NAMALWA (cell line): ENCODE measurements at regions not wholly inside any gene's neighbourhood (a gene's known extent, or its start where the extent isn't known, plus 50 kb on each side); places are given as distances from the start of the nearest gene placed in this dataset.

ENCODE experiments used
- DNase-seq: peaks from one replicate; pipeline ENCODE4 v3.0.0-alpha.2; 2015; ENCODE audit warnings: low spot score

DNA sequence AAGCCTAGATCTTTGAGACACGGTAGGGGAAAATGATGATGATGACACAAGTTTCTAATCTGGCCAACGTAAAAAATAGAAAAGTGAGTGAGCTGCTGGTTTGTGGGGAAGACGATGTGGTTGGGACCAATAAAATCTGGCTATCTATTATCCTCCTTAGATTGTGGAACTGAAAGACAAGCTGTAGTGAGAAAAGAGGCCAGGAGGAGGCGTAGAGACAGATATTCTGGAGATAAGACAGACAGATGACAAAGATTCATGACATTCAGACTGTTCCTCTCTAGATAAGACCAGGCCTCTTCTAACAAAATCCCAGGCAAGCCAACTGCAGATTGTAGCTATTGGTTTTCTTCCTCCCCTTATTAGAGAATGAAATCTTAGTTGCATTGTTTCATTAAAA, 376.3 kb upstream of the UBE2E3 start:
- DNase-seq = peak; percentile 60

DNA sequence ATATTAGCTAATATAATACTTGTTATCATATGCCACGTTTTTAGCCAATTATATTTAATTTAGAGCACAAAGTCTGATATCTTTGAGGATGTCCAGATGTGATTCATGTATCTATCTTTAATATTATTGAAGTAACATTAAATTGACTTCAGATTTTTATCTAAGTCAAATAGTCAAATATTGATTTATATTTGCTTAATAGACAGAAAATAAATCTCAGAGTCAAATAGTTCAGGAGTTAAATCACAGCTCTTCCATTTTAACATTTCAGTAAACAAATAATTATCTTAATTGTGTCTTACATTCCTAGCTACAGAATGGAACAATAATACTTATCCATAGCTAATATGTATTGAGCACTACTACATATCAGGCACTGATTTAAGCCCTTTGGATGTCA, 379.4 kb upstream of the UBE2E3 start:
- DNase-seq = no peak

DNA sequence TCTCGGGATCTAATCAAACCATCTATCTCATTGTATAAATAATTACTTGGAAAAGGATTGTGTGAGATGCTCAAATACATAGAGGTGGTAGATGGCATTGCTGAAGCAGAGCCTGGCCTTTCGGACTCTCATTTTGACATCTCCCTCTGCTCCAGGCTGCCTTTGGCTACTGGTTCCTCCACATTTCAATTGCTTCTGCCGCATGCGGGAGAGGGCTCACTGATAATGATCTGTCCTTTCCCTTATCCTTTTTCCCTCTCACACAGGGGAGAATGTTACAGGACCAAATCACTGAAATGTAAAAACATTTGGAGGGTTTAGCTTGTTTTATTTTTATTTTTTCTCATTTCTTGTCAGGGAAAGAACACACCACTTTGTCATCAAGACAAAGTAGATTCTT, 380.6 kb upstream of the UBE2E3 start:
- DNase-seq = no peak

DNA sequence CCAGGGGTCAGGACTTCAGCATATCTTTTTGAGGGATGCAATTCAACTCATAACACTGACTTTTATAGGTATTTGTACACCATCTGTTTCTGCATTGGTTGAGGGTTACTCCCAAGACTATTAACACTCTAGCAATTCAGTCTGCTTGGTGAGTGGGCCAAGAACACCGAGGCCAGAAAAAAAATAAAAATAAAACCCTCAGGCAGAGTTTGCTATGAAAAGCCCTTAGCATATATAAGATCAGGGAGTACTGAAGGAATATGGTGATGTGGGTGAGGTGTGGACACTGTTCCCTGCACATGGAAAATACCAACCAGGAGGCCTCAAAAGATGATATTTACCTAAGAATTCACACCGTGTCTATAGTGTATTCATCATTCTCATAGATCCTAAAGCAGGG, 383.2 kb upstream of the UBE2E3 start:
- no peak for DNase-seq

DNA sequence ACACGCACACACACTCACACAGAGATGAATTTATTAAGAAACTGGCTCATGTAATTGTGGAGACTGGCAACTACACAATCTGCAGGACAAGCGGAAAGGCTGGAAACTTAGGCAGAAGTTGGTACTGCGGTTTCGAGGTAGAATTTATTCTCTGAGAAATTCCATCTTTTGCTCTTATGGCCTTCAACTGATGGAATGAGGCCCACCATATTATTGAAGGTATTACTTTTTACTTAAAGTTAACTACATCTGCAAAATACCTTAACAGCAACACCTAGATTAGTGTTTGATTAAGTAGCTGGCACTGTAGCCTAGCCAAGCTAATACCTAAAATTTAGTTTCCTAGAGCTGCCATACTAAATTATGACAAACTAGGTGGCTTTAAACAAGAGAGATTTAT, 384.0 kb upstream of the UBE2E3 start:
- DNase-seq = no peak

DNA sequence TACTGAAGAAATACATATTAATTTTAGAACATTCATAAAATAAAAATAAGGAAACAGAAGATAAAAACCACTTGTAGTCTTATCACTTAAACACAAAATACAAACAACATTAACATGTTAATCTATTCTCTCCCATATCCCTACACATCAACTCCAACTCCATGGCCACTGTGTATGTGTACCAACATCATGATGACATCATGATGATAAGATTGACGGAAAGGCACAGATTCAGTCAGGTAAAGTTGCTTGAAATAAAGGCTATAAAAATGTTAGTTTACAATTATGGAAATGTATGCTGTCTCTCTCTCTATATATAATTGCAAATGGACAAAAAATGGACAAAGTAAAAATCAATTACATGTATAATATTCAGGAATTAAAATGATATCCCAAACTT, 388.5 kb upstream of the UBE2E3 start:
- DNase-seq = no peak

DNA sequence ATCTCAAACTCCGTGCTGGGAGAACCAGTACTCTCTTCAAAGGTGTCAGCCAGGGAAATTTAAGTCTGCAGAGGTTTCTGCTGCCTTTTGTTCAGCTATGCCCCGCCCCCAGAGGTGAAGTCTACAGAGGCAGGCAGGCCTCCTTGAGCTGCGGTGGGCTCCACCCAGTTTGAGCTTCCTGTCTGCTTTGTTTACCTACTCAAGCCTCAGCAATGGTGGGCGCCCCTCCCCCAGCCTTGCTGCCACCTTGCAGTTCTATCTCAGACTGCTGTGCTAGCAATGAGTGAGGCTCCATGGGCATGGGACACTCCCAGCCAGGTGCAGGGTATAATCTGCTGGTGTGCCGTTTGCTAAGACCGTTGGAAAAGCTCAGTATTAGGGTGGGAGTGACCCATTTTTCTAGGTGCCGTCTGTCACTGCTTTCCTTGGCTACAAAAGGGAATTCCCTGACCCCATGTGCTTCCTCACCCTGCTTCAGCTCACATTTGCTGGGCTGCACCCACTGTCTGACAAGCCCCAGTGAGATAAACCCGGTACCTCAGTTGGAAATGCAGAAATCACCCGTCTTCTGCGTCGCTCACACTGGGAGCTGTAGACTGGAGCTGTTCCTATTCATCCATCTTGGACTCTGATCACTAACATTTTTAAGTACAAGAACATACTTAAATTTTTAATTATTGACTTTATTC, 389.2 kb upstream of the UBE2E3 start:
- DNase-seq = peak; percentile 14

DNA sequence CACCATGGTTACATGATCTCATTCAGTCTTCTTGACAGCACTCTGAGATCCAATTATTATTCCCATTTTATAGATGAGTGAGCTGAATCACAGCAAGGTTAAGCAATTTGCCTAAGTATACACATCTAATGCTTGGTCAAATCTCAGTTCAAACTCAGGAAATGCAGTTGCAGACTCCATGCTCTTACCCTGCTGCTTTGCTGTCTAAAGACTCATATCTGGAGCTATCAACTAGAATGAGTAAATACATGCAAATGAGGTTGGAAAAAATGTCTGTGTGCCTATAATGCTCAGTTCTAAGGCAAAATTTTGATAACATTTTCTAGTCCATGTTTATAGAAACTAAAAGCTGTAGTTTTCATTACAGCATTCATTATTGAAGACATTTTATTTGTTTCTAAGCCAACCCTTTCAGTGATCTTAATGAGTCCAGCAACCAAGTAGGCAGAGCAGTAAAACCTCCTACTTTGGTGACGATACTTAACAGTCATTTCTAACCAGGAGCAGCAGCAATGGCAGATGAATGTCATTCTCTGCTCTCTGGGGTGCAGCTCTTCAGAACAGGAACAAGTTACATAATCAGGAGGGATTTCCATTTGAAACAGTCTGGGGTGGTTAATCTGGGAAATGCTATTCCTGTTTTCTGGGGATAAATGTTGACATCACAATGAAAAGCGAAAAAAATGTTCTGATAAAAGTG, 396.8 kb upstream of the UBE2E3 start:
- DNase-seq = no peak

DNA sequence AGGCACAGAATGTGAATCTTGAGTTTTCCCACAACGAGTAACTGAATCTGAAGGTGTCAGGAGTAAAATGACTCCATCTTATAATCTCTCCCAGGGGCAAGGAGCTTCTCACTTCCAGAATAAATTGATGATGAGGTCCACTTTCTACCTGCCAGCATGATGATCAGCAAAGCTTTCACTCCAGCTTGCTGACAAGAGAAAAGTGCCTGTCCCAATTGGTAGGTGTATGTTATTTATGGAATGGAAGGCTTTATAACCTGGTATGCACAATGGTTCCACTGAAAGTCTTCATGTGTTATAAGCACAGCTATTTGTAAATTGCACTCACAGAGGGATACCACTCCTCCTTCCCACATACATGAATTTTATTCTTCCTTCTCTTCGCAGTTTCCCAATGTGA, 401.0 kb upstream of the UBE2E3 start:
- no peak for DNase-seq

DNA sequence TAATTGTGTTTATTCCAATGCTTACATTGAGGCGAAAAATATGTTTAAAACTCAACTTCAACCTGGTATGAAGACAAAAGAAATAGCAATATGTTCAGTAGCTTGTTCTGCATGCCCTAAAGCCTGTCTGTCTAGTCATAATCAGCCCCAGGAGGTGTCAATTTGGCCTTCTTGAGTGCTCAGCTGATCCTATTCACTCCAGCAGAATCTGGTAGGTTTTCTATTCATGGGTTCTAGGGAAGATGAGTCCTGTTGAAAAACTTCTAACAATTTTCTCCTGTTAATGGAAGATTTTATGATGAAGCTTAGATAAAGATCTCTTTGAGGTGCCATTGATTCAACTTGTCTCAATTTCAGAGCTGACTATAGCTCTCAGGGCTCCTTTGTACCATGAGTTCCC, 402.0 kb upstream of the UBE2E3 start:
- DNase-seq = no peak

DNA sequence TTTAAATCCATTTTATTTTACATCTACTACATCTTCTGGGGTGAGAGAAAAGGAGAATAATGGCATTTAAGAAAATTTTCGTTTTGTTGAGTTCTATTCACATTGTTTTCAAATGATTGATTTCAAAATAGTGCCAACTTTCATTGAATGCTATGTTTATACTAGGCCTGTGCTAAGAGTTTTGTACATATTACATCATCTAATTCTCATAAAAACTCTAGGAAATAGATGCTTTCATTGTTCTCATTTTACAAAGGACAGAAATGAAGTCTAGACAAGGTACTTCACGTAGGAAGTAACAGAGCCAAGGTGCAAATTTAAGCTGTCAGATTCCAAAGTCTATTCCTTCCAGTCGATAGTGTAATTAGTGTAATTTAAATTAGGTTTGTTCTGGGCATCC, 402.8 kb upstream of the UBE2E3 start:
- DNase-seq = no peak

DNA sequence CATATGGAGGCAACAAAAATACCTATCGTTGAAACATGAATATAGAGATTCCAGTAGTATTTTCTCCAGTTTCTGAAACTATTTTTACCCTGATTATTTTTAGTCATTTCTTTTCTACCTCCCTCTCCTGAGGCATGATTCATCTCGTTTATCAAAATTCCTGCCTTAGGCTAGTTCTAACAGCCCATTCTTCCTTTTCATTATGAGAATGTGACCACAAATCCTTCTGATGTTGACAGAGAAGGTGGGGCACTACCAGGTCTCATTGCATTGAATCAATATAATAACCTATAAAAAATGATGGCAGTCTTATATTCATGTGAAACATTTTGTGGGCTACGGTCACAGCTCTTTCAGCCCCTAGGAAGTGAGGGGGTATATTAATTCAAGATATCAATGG, 406.5 kb upstream of the UBE2E3 start:
- DNase-seq = no peak

DNA sequence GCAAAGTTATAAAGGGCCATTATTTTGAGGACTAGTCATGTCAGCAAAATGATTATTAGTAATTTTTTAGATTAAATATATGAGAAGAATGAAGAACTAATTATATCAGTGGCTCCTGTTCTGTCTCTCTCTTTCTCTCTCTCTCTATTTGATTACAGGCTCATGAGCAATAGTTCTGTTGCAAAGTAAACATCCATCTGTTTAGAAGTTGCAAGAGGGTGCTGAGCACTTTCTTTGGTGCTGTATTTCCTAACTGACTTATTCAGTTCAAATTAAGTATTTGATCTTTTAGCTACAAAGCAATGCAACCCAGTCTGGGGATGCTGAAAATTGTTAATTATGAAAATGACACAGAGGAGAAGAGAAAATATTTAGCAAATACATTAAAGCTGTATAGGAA, 408.1 kb upstream of the UBE2E3 start:
- DNase-seq = no peak

DNA sequence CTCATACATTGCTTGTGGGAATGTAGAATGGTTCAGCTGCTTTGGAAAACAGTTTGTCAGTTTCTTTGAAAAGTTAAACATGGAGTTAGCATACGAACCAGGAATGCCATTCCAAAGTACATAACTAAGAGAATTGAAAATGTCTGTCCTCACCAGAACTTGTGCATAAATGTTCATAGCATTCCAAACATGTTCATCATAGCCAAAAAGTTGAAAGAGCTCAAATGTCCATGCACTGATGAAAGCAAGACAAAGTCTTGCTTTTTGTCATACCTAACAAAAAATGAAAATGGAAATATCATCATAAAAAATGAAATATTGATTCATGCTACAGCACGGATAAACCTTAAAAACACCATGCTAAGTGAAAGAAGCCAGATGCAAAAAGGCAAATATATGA, 408.8 kb upstream of the UBE2E3 start:
- no peak for DNase-seq

DNA sequence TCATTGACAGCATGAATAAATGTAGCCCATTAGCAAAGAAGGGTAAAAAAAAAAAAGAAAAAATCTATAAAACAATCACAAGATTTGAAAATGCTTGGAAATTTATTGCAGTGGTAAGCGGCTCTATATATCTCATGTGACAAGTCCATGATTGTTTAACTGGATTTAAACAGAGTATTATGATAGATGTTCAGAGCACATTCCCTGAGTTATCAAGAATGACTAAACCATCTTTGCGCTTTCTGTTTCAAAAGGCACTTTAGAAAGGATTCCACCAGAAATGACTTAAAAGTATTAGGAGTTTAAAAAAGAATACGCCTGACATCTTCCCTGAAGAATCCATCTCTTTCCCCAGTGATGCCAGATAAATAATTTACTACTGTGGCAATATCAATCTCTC, 409.5 kb upstream of the UBE2E3 start:
- no peak for DNase-seq

DNA sequence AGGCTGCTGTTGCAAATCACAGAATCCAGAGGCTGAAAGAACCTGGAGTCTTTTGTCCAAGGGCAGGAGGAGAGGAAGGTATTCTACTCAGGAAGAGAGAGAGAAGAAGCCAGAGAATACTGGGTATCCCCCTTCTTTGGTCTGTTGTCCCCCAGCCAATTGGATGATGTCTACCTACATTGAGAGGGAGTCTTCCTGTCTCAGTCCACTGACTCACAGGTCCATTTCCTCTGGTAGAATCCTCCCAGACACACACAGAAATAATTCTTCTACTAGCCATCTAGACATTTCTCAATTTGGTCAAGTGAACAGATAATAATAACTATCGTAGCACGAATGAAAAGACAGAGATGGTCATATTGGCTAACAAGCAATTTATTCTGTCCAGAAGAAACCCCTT, 416.4 kb upstream of the UBE2E3 start:
- DNase-seq = no peak

DNA sequence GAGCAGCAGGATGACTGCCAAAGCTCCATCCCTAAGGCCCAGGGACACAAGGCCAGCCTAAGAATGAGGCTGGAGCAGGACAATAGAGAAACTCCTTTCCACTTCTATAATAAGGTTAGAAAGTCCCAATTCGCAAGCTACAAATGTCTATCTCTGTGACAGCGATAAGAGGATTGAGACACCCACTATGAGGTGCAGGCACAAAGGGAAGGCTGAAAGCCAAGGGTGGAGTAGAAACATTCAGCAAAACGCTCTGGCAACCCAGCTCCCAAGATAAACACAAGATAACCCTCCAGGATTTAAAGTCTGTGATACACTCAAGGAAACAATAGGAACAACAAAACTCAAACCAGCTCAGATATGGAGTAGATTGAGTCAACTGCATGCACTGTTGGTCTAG, 418.0 kb upstream of the UBE2E3 start:
- DNase-seq = no peak

DNA sequence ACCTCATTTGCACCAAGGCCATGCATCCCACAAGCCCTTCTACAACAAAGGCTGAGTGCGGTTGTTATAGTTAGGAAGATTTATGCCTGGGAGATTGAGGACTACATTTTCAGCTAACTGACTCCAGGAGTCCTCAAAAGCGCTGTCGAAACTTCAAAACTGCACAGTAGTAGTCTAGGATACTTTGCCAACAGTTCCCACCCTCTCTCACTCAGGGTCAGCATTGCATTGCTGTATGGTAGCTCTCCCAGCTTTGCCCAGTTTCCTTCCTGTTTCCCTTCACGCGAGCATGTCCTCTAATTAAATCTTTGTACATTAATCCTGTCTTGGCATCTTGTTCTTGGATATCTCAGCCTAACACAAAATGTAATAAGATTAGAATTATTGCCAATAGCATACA, 420.6 kb upstream of the UBE2E3 start:
- no peak for DNase-seq

DNA sequence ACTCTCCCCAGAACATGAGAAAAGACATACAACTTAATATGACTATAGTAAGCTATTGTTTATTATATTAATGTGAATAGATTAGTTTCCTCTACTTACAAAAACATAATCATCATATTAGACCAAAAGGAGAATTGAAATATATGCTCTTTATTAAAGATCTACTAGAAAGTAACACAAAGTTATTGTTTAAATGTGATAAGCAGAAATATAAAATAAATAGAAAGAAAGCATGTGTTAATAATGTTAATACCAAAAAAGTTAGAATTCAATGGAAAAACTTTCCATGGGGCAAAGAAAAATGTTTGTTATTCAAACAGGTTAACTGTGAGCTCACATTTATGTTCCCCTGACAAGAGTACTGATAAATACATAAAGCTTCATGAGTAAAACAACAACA, 421.4 kb upstream of the UBE2E3 start:
- no peak for DNase-seq

DNA sequence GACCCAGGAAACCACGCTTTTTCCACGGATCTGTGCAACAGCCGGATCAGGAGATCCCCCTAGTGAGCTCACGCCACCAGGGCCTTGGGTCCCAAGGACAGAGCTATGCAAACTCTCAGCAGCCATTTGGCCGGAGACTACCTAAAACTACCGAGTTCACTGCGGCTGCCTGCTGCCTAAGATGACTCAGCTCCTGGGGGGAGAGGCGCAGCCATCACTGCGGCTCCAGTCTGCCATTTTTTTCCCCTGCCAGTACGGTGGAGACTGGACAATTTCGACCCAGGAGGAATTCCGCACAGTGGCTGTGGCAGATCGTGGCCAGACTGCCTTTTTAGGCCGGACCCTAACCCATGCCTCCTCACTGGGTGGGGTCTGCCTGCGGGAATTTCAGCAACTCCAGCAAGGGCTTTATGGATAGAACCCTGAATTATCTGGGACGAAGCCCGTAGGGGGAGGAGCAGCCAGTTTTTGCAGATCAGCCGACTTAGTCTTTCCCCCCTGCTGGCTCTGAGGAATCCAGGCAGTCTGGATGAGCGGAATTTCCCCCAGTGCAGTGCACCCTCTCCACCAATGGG, 424.9 kb upstream of the UBE2E3 start:
- DNase-seq = no peak

DNA sequence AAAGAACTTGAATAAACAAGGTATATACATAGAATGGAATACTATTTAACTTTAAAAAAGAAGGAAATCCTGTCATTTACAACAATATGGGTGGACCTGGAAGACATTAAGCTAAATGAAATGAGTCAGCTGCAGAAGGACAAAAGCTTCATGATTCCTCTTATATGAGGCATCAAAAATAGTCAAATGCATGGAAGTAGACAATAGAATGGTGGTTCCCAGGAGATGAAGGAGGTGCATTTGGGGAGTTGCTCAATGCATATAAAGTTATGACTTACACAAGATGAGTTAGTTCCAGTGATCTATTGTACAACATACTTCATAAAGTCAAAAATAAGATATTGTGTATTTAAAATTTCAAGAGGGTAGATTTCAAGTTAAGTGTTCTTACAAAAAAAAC, 426.1 kb upstream of the UBE2E3 start:
- DNase-seq = no peak

DNA sequence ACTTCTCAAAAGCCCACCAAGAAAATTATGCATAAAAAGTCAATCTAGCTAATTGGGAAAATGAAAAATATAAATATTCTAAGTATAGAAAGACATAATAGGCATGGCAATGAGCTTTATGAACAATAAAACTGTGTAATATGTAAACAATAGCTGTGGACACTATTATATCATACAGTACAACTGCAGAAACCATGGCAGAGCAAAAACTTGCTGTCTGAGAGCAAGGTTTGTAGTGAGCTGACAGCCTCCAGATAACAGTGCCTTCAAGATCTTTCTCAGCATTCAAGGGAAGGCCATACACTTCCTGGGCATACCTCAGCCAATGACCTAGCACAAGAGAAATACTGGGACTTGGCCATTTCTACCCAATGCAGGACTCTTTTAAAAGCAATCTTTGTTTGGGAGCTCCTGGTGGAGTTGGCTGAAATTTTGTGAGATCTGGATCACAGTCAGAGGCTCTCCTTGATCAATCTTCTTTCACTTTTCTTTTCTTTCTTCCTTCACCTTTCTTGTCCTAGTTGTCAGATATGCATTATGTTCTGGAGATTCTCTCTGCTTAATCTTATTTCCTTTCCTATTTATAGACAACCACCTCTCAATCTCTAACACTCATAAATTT, 427.2 kb upstream of the UBE2E3 start:
- no peak for DNase-seq

DNA sequence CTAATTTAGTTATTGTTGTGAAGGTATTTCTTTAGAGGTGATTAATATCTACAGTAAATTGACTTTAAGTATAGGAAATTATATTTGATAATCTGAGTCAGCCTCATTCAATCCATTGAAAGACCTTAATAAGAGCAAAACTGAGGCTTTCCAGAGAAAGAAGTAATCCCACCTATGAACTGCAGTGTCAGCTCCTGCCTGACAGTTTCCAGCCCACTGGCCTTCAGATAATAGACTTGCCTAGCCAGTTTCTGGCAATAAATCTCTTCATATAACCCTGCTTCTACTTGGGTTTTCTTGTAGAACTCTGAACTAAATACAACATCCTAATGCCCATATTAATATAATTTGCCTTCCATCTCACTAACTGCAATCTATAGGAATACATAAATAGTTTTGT, 437.9 kb upstream of the UBE2E3 start:
- no peak for DNase-seq
